Neuronal stem cell (in vitro differentiated cells): ENCODE measurements at regions not wholly inside any gene's neighbourhood (a gene's known extent, or its start where the extent isn't known, plus 50 kb on each side); places are given as distances from the start of the nearest gene placed in this dataset.
A peak's percentile ranks its signal among the peaks of the same experiment; 100 is the strongest.

ENCODE experiments used
- DNase-seq: peaks from one replicate; pipeline ENCODE4 v3.0.0-alpha.2; 2013; ENCODE audit warnings: low spot score
- H2AFZ ChIP-seq: one replicate; pipeline ENCODE4 v1.6.1; 2013; ENCODE audit warnings: mild to moderate bottlenecking, low read length, inconsistent platforms
- H2AK5ac ChIP-seq: 2 replicates; pipeline ENCODE4 v1.6.1; 2013; ENCODE audit warnings: low read depth, mild to moderate bottlenecking, inconsistent platforms, low read length, moderate library complexity, mixed read lengths
- H2BK120ac ChIP-seq: 2 replicates; pipeline ENCODE4 v1.6.1; 2013; ENCODE audit warnings: low read depth, mild to moderate bottlenecking, inconsistent platforms, low read length, moderate library complexity, mixed read lengths
- H2BK12ac ChIP-seq: one replicate; pipeline ENCODE4 v1.6.1; 2013; ENCODE audit warnings: low read length, inconsistent platforms
- H2BK15ac ChIP-seq: 2 replicates; pipeline ENCODE4 v1.6.1; 2013; ENCODE audit warnings: mild to moderate bottlenecking, low read length, inconsistent platforms, mixed read lengths
- H2BK5ac ChIP-seq: one replicate; pipeline ENCODE4 v1.6.1; 2013; ENCODE audit warnings: inconsistent platforms, mild to moderate bottlenecking, low read length, moderate library complexity
- H3K14ac ChIP-seq: one replicate; pipeline ENCODE4 v1.6.1; 2013; ENCODE audit warnings: low read length, inconsistent platforms
- H3K18ac ChIP-seq: 2 replicates; pipeline ENCODE4 v1.6.1; 2013; ENCODE audit warnings: low read length, inconsistent platforms
- H3K23ac ChIP-seq: 2 replicates; pipeline ENCODE4 v1.6.1; 2013; ENCODE audit warnings: low read depth, mild to moderate bottlenecking, mixed read lengths, low read length, inconsistent platforms; ENCODE audit not compliant: poor library complexity
- H3K27ac ChIP-seq: replicated peaks from 3 replicates; pipeline ENCODE4 v1.5.1; 2013; ENCODE audit warnings: low read length, inconsistent platforms
- H3K27me3 ChIP-seq, 3 experiments: 2 replicates each; pipeline ENCODE4 v1.6.1; 2013; ENCODE audit warnings: low read length in 3 of 3, mild to moderate bottlenecking in 2 of 3, inconsistent platforms in 1 of 3, low read depth in 1 of 3, mixed read lengths in 1 of 3, moderate library complexity in 1 of 3; ENCODE audit not compliant: control insufficient read depth in 3 of 3, insufficient read depth in 3 of 3
- H3K36me3 ChIP-seq, 2 donors: replicated peaks in 1 of 2; 2 replicates each; pipeline ENCODE4 v1.6.1; 2013; ENCODE audit warnings: low read length in 2 of 2; ENCODE audit not compliant: control insufficient read depth in 2 of 2, insufficient read depth in 2 of 2
- H3K4ac ChIP-seq: 2 replicates; pipeline ENCODE4 v1.6.1; 2013; ENCODE audit warnings: inconsistent platforms, mild to moderate bottlenecking, low read length, moderate library complexity
- H3K4me1 ChIP-seq, 2 donors: 1 replicate in 1 of 2; 2 replicates in 1 of 2; pipeline ENCODE4 v1.6.1; 2013; ENCODE audit warnings: low read length in 2 of 2, low read depth in 1 of 2; ENCODE audit not compliant: control insufficient read depth in 2 of 2, insufficient read depth in 1 of 2
- H3K4me2 ChIP-seq: one replicate; pipeline ENCODE4 v1.6.1; 2013; ENCODE audit warnings: mild to moderate bottlenecking, low read length, inconsistent platforms; ENCODE audit not compliant: insufficient read depth, poor library complexity, severe bottlenecking
- H3K4me3 ChIP-seq, 2 donors: 2 replicates each; pipeline ENCODE4 v1.5.1; 2013; ENCODE audit warnings: low read length in 2 of 2, mild to moderate bottlenecking in 2 of 2, inconsistent platforms in 1 of 2, moderate library complexity in 1 of 2
- H3K79me1 ChIP-seq: one replicate; pipeline ENCODE4 v1.6.1; 2013; ENCODE audit warnings: low read depth, mild to moderate bottlenecking, inconsistent platforms, low read length, moderate library complexity
- H3K9ac ChIP-seq: one replicate; pipeline ENCODE4 v1.6.1; 2013; ENCODE audit warnings: mild to moderate bottlenecking, low read depth, low read length, inconsistent platforms; ENCODE audit not compliant: poor library complexity
- H3K9me3 ChIP-seq, 2 donors: replicated peaks in 1 of 2; 2 replicates each; pipeline versions ENCODE3 to v1.6.1; 2013; ENCODE audit warnings: low read length in 2 of 2, mild to moderate bottlenecking in 2 of 2, inconsistent platforms in 1 of 2, low read depth in 1 of 2, mixed read lengths in 1 of 2, moderate library complexity in 1 of 2; ENCODE audit not compliant: control insufficient read depth in 2 of 2, insufficient read depth in 1 of 2
- H4K8ac ChIP-seq: one replicate; pipeline ENCODE4 v1.6.1; 2013; ENCODE audit warnings: low read depth, mild to moderate bottlenecking, inconsistent platforms, low read length, moderate library complexity
- H4K91ac ChIP-seq: one replicate; pipeline ENCODE4 v1.6.1; 2013; ENCODE audit warnings: low read length, low read depth, mild to moderate bottlenecking, inconsistent platforms; ENCODE audit not compliant: poor library complexity
- WGBS, 2 donors: extraction: QIAGEN DNeasy Blood & Tissue Kit; methylation state at CpG; one replicate each; pipeline ENCODE4 v1.1.7; 2013; ENCODE audit warnings: missing lambda C conversion rate in 2 of 2, mixed read lengths in 1 of 2; ENCODE audit not compliant: insufficient read length in 2 of 2, insufficient replicate concordance in 1 of 2; ENCODE audit errors: extremely low coverage in 2 of 2; 5-methylcytosine and 5-hydroxymethylcytosine counted together

DNA sequence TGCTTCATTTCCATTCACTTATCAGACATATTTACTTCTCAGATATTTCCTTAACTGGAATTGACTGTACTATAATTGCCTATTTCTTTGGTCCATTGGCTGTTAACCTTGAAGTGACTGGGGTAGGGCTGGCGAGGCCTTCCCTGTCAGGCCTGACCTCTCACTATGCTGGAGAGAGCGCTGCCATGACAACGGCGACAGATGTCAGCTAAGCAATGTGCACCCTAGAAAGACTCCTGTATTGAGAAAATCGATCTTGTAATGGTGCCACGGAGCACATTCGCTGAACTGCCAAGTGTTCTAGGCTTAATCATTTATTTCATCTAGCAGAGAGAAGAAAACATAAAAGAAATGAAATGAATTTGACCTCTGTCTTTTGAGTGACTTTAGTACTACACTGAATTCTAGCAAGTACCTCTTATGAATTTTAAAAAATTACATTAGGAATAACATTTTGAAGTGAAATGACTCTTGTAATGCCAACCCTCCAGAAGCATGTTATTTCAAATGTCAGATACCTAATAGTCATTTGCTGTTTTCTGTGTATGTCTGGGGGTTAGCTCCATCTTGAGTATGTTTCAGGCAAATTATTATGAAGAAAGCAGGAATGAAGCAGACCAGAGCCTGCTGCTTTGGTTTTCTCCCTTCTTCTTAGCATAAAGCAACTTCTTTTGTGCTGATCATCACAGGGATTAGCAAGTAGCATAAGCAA, 148.0 kb downstream of the SNX10 start:
- no peak overlapping the region for H2BK120ac ChIP-seq
- H2BK12ac ChIP-seq = no peak overlapping the region
- no peak overlapping the region for H2AK5ac ChIP-seq
- H4K91ac ChIP-seq = no peak overlapping the region
- H3K14ac ChIP-seq = no peak overlapping the region
- no peaks in the 10 kb centered on the region for H3K79me1 ChIP-seq
- no peak overlapping the region for H3K9ac ChIP-seq
- H3K27me3 ChIP-seq = no peaks in the 10 kb centered on the region
- no peak overlapping the region for H3K4me2 ChIP-seq
- no peak for DNase-seq
- no peak overlapping the region for H3K27ac ChIP-seq
- no peak overlapping the region for H3K18ac ChIP-seq
- peak overlapping the region; percentile 80 for H2AFZ ChIP-seq
- no CpG with 5 or more reads among the region's 7 CpGs for WGBS, 2 donors
- no peak overlapping the region for H2BK15ac ChIP-seq
- H3K4ac ChIP-seq = no peak overlapping the region
- H3K4me3 ChIP-seq = no peak overlapping the region
- H3K9me3 ChIP-seq = peaks cover 0 to 3% of the 10 kb centered on the region in 2 donors
- H2BK5ac ChIP-seq = no peak overlapping the region
- H4K8ac ChIP-seq = no peak overlapping the region
- peaks cover 23 to 34% of the 10 kb centered on the region in 2 donors for H3K4me1 ChIP-seq
- H3K23ac ChIP-seq = no peak overlapping the region
- H3K36me3 ChIP-seq = no peaks in the 10 kb centered on the region

DNA sequence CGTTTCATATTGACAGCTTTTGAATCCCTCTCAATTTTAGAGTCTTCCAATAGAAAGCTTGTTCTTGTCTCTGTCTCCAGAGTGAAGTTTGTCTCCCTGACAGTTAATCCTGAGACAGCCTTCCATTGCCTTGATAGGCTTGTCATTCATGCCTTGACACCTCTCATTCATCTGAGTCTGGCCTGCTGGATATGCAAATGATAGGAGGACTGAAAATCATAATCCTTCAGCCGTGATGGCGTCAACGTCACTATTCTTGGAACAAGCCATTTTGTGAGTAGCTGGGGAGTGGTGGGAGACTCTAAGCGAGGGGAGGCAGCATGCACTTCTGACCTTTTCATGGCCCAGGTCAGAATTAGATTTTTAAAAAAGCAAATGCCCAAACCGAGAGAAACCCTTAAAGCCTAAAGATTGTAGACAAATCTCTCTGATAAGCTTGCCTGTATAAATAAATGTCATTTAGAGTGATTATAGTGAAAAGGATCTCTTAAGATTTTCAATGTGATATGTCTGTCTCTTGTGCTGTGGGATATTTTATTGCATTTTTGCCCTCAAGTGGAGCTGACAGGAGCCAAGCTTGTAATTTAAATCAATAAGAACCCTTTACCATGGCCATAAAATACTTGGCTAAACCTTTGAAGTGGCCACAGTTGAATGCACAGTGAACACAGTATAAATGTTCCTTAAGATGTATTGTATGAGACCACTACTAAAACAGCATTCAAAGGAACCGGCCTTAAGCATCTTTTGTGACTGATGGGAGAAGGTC, 148.8 kb downstream of the SNX10 start:
- no peaks in the 10 kb centered on the region for H3K36me3 ChIP-seq
- no peak for DNase-seq
- peak overlapping the region in 1 of 2 donors; percentile 34 for H3K4me3 ChIP-seq
- H2BK15ac ChIP-seq = no peak overlapping the region
- H2BK120ac ChIP-seq = no peak overlapping the region
- H2AK5ac ChIP-seq = no peak overlapping the region
- H3K23ac ChIP-seq = no peak overlapping the region
- no peak overlapping the region for H3K14ac ChIP-seq
- H2BK5ac ChIP-seq = no peak overlapping the region
- H3K4me2 ChIP-seq = no peak overlapping the region
- H3K18ac ChIP-seq = no peak overlapping the region
- no peaks in the 10 kb centered on the region for H3K79me1 ChIP-seq
- H2BK12ac ChIP-seq = no peak overlapping the region
- peaks cover 0 to 3% of the 10 kb centered on the region in 2 donors for H3K9me3 ChIP-seq
- H4K8ac ChIP-seq = no peak overlapping the region
- no peak overlapping the region for H4K91ac ChIP-seq
- peak overlapping the region; percentile 78 for H3K27ac ChIP-seq
- no peaks in the 10 kb centered on the region for H3K27me3 ChIP-seq
- peak overlapping the region; percentile 80 for H2AFZ ChIP-seq
- H3K4ac ChIP-seq = no peak overlapping the region
- WGBS, 2 donors = no CpG with 5 or more reads among the region's 7 CpGs
- H3K4me1 ChIP-seq = peaks cover 23 to 34% of the 10 kb centered on the region in 2 donors
- H3K9ac ChIP-seq = no peak overlapping the region

DNA sequence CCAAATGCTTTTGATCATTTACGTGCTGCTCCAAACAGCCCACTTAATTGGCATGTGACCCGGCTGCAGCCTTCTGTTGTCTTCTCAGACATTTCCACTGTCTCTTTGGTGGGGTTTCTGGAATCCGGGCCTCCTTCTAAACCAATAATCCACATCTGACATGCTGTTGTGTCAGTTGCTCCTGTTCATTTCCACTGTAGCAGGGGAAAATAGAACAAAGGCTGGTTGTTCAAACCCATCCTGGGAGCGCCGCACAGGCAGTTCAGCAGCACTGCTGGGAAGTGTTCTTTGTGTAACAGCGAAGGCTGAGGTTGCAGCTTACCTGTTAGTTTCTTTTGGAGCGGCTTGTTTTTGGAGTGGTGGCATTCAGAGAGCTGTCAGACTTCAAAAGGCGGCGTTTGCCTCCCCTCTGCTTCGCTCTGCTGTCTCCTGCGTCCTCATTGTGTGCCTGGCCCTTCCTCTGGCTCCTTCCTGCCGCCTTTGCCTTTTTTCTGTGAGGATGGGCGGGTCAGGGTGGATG, 149.4 kb downstream of the SNX10 start:
- Histone ChIP-seq H3K27ac (peak overlapping the region; percentile 78), H3K4me2 (peak overlapping the region; percentile 30), H3K27me3 (no peaks in the 10 kb centered on the region), H2AK5ac (no peak overlapping the region), H2BK120ac (no peak overlapping the region), H4K91ac (no peak overlapping the region), H3K36me3 (no peaks in the 10 kb centered on the region), H2BK5ac (no peak overlapping the region), H3K14ac (no peak overlapping the region), H3K4me1 (peaks cover 23 to 34% of the 10 kb centered on the region in 2 donors), H3K9ac (no peak overlapping the region), H3K23ac (no peak overlapping the region), H3K4ac (no peak overlapping the region), H3K18ac (peak overlapping the region; percentile 60), H3K9me3 (peaks cover 0 to 3% of the 10 kb centered on the region in 2 donors), H2AFZ (peak overlapping the region; percentile 80), H3K79me1 (no peaks in the 10 kb centered on the region), H2BK12ac (no peak overlapping the region), H2BK15ac (no peak overlapping the region), H4K8ac (no peak overlapping the region), H3K4me3 (peak overlapping the region in 1 of 2 donors; percentile 34)
- WGBS, 2 donors = no CpG with 5 or more reads among the region's 13 CpGs
- DNase-seq = peak; percentile 32
